BE2C (cell line): ENCODE measurements at regions not wholly inside any gene's neighbourhood (a gene's known extent, or its start where the extent isn't known, plus 50 kb on each side); places are given as distances from the start of the nearest gene placed in this dataset.
A peak's percentile ranks its signal among the peaks of the same experiment; 100 is the strongest.

Source experiments
- DNase-seq: peaks from one replicate; pipeline ENCODE4 v3.0.0-alpha.2; 2020
- H3K27me3 ChIP-seq: fragments of 250-450 bp; sonication (Bioruptor Pico); 2 replicates; pipeline ENCODE4 v1.5.1; 2020; ENCODE audit warnings: mild to moderate bottlenecking
- H3K36me3 ChIP-seq: fragments of 250-450 bp; sonication (Bioruptor Pico); 2 replicates; pipeline ENCODE4 v1.5.1; 2020; ENCODE audit warnings: mild to moderate bottlenecking
- H3K4me1 ChIP-seq: fragments of 250-450 bp; sonication (Bioruptor Pico); 2 replicates; pipeline ENCODE4 v1.5.1; 2020
- H3K4me3 ChIP-seq: 2 replicates; pipeline ENCODE4 v1.5.1; 2011; ENCODE audit warnings: low read depth, low read length
- H3K9me3 ChIP-seq: fragments of 250-450 bp; sonication (Bioruptor Pico); 2 replicates; pipeline ENCODE4 v1.5.1; 2020
- CTCF ChIP-seq: IDR thresholded peaks from 2 replicates; pipeline ENCODE4 v1.5.1; 2012; ENCODE audit warnings: mild to moderate bottlenecking, low read depth, low read length

- no peaks in the 10 kb centered on the region for H3K4me1 ChIP-seq
- H3K4me3 ChIP-seq, result no peak overlapping the region
- TF ChIP-seq CTCF, result no peak
- H3K9me3 ChIP-seq, result no peaks in the 10 kb centered on the region
- no peaks in the 10 kb centered on the region for H3K27me3 ChIP-seq
- DNase-seq, result no peak
- no peaks in the 10 kb centered on the region for H3K36me3 ChIP-seq
Measured at GRCh38 chr5:10115669-10116068, 134.0 kb downstream of the ATPSCKMT start.

GRCh38 chr5:10111571-10111970, 138.1 kb downstream of the ATPSCKMT start:
- DNase-seq, result peak; percentile 61
- no peaks in the 10 kb centered on the region for H3K36me3 ChIP-seq
- no peaks in the 10 kb centered on the region for H3K9me3 ChIP-seq
- H3K4me1 ChIP-seq, result no peaks in the 10 kb centered on the region
- peak; percentile 83 for TF ChIP-seq CTCF
- H3K27me3 ChIP-seq, result no peaks in the 10 kb centered on the region
- no peak overlapping the region for H3K4me3 ChIP-seq

GRCh38 chr5:10110228-10110627, 139.5 kb downstream of the ATPSCKMT start:
- H3K36me3 ChIP-seq, result no peaks in the 10 kb centered on the region
- no peak for TF ChIP-seq CTCF
- DNase-seq, result no peak
- no peaks in the 10 kb centered on the region for H3K9me3 ChIP-seq
- no peaks in the 10 kb centered on the region for H3K27me3 ChIP-seq
- H3K4me3 ChIP-seq, result no peak overlapping the region
- H3K4me1 ChIP-seq, result no peaks in the 10 kb centered on the region

GRCh38 chr5:10109299-10109698, 140.4 kb downstream of the ATPSCKMT start:
- Histone ChIP-seq H3K36me3 (no peaks in the 10 kb centered on the region), H3K4me1 (no peaks in the 10 kb centered on the region), H3K4me3 (no peak overlapping the region), H3K9me3 (no peaks in the 10 kb centered on the region), H3K27me3 (no peaks in the 10 kb centered on the region)
- no peak for TF ChIP-seq CTCF
- no peak for DNase-seq

GRCh38 chr5:10106806-10107205, 142.9 kb downstream of the ATPSCKMT start:
- Histone ChIP-seq H3K36me3 (no peaks in the 10 kb centered on the region), H3K9me3 (no peaks in the 10 kb centered on the region), H3K27me3 (no peaks in the 10 kb centered on the region), H3K4me3 (no peak overlapping the region), H3K4me1 (no peaks in the 10 kb centered on the region)
- TF ChIP-seq CTCF, result no peak
- no peak for DNase-seq

- Histone ChIP-seq H3K36me3 (no peaks in the 10 kb centered on the region), H3K27me3 (no peaks in the 10 kb centered on the region), H3K9me3 (no peaks in the 10 kb centered on the region), H3K4me1 (no peaks in the 10 kb centered on the region), H3K4me3 (no peak overlapping the region)
- DNase-seq, result no peak
- TF ChIP-seq CTCF, result no peak
Measured at GRCh38 chr5:10106285-10106684, 143.4 kb downstream of the ATPSCKMT start.
